ENCODE measurements at regions not wholly inside any gene's neighbourhood (a gene's known extent, or its start where the extent isn't known, plus 50 kb on each side); places are given as distances from the start of the nearest gene placed in this dataset.

DNA sequence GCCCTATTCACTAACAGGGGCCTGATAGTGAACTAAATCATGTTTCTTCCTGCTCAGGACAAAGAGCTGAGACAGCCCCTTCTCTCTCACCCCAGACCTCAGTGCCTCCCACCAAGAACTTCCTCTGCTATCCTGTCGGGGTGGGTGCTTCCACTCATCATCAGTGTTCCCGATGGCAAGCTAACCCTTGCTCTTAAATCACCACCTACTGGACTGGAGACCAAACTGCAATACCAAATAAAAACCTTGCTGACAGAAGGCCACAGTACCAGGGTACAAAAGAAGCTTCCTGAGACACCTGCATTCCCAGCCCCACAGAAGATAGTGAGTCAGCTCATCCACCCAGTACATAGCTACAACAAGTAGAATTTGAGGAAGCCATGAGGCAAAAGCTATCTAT lies 799.5 kb downstream of the LTN1 start:
- Histone ChIP-seq H4K20me1 (ENCODE audit: insufficient read depth, low read length) (no peaks in the 10 kb centered on the region), H3K4me3 (ENCODE audit: insufficient read depth, low read depth, low read length) (no peak overlapping the region), H3K27ac (ENCODE audit: low read depth, low read length) (no peak overlapping the region), H3K4me1 (ENCODE audit: insufficient read depth, low read length) (no peaks in the 10 kb centered on the region), H3K9me3 (ENCODE audit: insufficient read depth, low read depth, low read length) (no peaks in the 10 kb centered on the region), H3K4me2 (ENCODE audit: low read length) (no peak overlapping the region), H3K79me2 (ENCODE audit: insufficient read depth, low read length) (no peaks in the 10 kb centered on the region), H2AFZ (ENCODE audit: low read depth, low read length) (no peak overlapping the region), H3K27me3 (ENCODE audit: insufficient read depth, low read length) (no peaks in the 10 kb centered on the region), H3K36me3 (ENCODE audit: insufficient read depth, low read length) (no peaks in the 10 kb centered on the region), H3K9ac (ENCODE audit: low read length) (no peak overlapping the region)
- H3K27me3 Mint-ChIP-seq (ENCODE audit: low read depth, unreplicated experiment), result no peaks in the 10 kb centered on the region
- TF ChIP-seq, protein P1, sequence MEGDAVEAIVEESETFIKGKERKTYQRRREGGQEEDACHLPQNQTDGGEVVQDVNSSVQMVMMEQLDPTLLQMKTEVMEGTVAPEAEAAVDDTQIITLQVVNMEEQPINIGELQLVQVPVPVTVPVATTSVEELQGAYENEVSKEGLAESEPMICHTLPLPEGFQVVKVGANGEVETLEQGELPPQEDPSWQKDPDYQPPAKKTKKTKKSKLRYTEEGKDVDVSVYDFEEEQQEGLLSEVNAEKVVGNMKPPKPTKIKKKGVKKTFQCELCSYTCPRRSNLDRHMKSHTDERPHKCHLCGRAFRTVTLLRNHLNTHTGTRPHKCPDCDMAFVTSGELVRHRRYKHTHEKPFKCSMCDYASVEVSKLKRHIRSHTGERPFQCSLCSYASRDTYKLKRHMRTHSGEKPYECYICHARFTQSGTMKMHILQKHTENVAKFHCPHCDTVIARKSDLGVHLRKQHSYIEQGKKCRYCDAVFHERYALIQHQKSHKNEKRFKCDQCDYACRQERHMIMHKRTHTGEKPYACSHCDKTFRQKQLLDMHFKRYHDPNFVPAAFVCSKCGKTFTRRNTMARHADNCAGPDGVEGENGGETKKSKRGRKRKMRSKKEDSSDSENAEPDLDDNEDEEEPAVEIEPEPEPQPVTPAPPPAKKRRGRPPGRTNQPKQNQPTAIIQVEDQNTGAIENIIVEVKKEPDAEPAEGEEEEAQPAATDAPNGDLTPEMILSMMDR (IDR thresholded peaks at IDR 0.05; ENCODE audit: insufficient read depth, low read depth, low read length), result no peak
- no peak for TF ChIP-seq EZH2 (IDR thresholded peaks at IDR 0.05; ENCODE audit: insufficient read depth, low read length)
- H3K4me1 Mint-ChIP-seq (ENCODE audit: low read depth, unreplicated experiment), result no peaks in the 10 kb centered on the region
- H3K4me3 Mint-ChIP-seq (ENCODE audit: unreplicated experiment), result no peak overlapping the region
- no peak overlapping the region for H3K27ac Mint-ChIP-seq (ENCODE audit: unreplicated experiment)
- peaks cover 10% of the 10 kb centered on the region for H3K9me3 Mint-ChIP-seq (ENCODE audit: unreplicated experiment)
- FAIRE-seq (no peak), DNase-seq (ENCODE audit: low read depth) (no peak)
- no peaks in the 10 kb centered on the region for H3K36me3 Mint-ChIP-seq (ENCODE audit: low read depth, unreplicated experiment)

DNA sequence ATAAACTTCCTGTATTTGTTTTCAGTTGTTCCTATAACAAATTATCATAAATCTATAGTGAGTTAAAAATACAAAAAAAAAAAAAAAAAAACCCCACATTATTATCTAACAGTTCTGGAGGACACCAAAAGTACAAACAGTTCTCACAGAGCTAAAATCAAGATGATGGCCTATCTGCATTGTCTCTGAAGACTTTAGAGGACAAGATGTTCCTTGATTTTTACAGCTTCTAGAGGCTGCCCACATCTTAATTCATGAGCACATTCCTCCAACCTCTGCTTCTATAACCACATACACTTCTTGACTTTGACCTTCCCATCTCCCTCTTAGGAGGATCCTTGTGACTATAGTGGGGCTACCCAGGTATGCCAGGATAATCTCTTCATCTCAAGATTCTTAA lies 806.1 kb downstream of the LTN1 start:
- Mint-ChIP-seq H3K4me3 (ENCODE audit: unreplicated experiment) (no peak overlapping the region), H3K4me1 (ENCODE audit: low read depth, unreplicated experiment) (no peaks in the 10 kb centered on the region), H3K9me3 (ENCODE audit: unreplicated experiment) (peaks cover 3% of the 10 kb centered on the region), H3K27ac (ENCODE audit: unreplicated experiment) (no peak overlapping the region), H3K36me3 (ENCODE audit: low read depth, unreplicated experiment) (no peaks in the 10 kb centered on the region), H3K27me3 (ENCODE audit: low read depth, unreplicated experiment) (no peaks in the 10 kb centered on the region)
- Histone ChIP-seq H3K4me2 (ENCODE audit: low read length) (no peak overlapping the region), H3K36me3 (ENCODE audit: insufficient read depth, low read length) (no peaks in the 10 kb centered on the region), H3K27ac (ENCODE audit: low read depth, low read length) (no peak overlapping the region), H3K27me3 (ENCODE audit: insufficient read depth, low read length) (no peaks in the 10 kb centered on the region), H3K79me2 (ENCODE audit: insufficient read depth, low read length) (no peaks in the 10 kb centered on the region), H3K9me3 (ENCODE audit: insufficient read depth, low read depth, low read length) (no peaks in the 10 kb centered on the region), H2AFZ (ENCODE audit: low read depth, low read length) (no peak overlapping the region), H3K9ac (ENCODE audit: low read length) (no peak overlapping the region), H4K20me1 (ENCODE audit: insufficient read depth, low read length) (no peaks in the 10 kb centered on the region), H3K4me1 (ENCODE audit: insufficient read depth, low read length) (no peaks in the 10 kb centered on the region), H3K4me3 (ENCODE audit: insufficient read depth, low read depth, low read length) (no peak overlapping the region)
- DNase-seq (ENCODE audit: low read depth), result no peak
- TF ChIP-seq, protein P1 (IDR thresholded peaks at IDR 0.05; ENCODE audit: insufficient read depth, low read depth, low read length), result no peak
- no peak for FAIRE-seq

DNA sequence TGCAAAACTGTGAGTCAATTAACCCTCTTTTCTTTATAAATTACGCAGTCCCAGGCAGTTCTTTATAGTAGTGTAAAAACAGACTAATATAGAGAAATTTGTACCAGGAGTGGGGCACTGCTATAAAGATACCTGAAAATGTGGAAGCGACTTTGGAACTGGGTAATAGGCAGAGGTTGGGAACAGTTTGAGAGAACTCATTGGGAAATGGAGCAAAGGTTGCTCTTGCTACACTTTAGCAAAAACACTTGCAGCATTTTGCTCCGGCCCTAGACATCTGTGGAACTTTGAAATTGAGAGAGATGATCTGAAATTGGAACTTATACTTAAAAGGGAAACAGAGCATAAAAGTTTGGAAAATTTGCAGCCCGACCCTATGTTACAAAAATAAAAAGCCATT lies 810.9 kb downstream of the LTN1 start:
- Histone ChIP-seq H3K27me3 (ENCODE audit: insufficient read depth, low read length) (no peaks in the 10 kb centered on the region), H3K36me3 (ENCODE audit: insufficient read depth, low read length) (no peaks in the 10 kb centered on the region), H3K4me2 (ENCODE audit: low read length) (no peak overlapping the region), H3K4me3 (ENCODE audit: insufficient read depth, low read depth, low read length) (no peak overlapping the region), H3K79me2 (ENCODE audit: insufficient read depth, low read length) (no peaks in the 10 kb centered on the region), H3K9me3 (ENCODE audit: insufficient read depth, low read depth, low read length) (no peaks in the 10 kb centered on the region), H2AFZ (ENCODE audit: low read depth, low read length) (no peak overlapping the region), H3K9ac (ENCODE audit: low read length) (no peak overlapping the region), H4K20me1 (ENCODE audit: insufficient read depth, low read length) (no peaks in the 10 kb centered on the region), H3K27ac (ENCODE audit: low read depth, low read length) (no peak overlapping the region), H3K4me1 (ENCODE audit: insufficient read depth, low read length) (no peaks in the 10 kb centered on the region)
- no peaks in the 10 kb centered on the region for H3K36me3 Mint-ChIP-seq (ENCODE audit: low read depth, unreplicated experiment)
- no peak for TF ChIP-seq EZH2 (IDR thresholded peaks at IDR 0.05; ENCODE audit: insufficient read depth, low read length)
- TF ChIP-seq, protein P1 (IDR thresholded peaks at IDR 0.05; ENCODE audit: insufficient read depth, low read depth, low read length), result no peak
- H3K27me3 Mint-ChIP-seq (ENCODE audit: low read depth, unreplicated experiment), result no peaks in the 10 kb centered on the region
- no peak overlapping the region for H3K4me3 Mint-ChIP-seq (ENCODE audit: unreplicated experiment)
- no peak for FAIRE-seq
- no peaks in the 10 kb centered on the region for H3K4me1 Mint-ChIP-seq (ENCODE audit: low read depth, unreplicated experiment)
- H3K9me3 Mint-ChIP-seq (ENCODE audit: unreplicated experiment), result peaks cover 3% of the 10 kb centered on the region
- DNase-seq (ENCODE audit: low read depth), result no peak
- H3K27ac Mint-ChIP-seq (ENCODE audit: unreplicated experiment), result no peak overlapping the region
